Naive thymus-derived CD4-positive, alpha-beta T cell (primary cell): ENCODE measurements at regions not wholly inside any gene's neighbourhood (a gene's known extent, or its start where the extent isn't known, plus 50 kb on each side); places are given as distances from the start of the nearest gene placed in this dataset.
A peak's percentile ranks its signal among the peaks of the same experiment; 100 is the strongest.

Experiments
- ATAC-seq: fragments of 150-1000 bp; cut with Tn5 transposase; 2 replicates; pipeline ENCODE4 v1.10.0; 2021; ENCODE audit warnings: mild to moderate bottlenecking, moderate library complexity
- CTCF ChIA-PET: fragments of 350-600 bp; sonication (Branson Sonifier 250); formaldehyde crosslinking; loops from one replicate; lab custom pipeline; 2021; ENCODE audit warnings: antibody characterized with exemption; lab: Charles Lee
- POLR2A ChIA-PET: fragments of 350-600 bp; sonication (Branson Sonifier 250); formaldehyde crosslinking; loops from one replicate; lab custom pipeline; 2021; ENCODE audit warnings: antibody characterized with exemption, inconsistent platforms; lab: Charles Lee
- DNase-seq, 9 donors: peaks; one replicate each; pipeline versions ENCODE4 v3.0.0 to v3.0.0-alpha.2; 2020 to 2022; ENCODE audit warnings: mixed read lengths in 1 of 9
- H3K27ac ChIP-seq: one replicate; pipeline ENCODE4 v1.7.0; 2013; ENCODE audit warnings: mild to moderate bottlenecking, low read depth, low read length, moderate library complexity
- H3K27me3 ChIP-seq, 2 donors: one replicate each; pipeline ENCODE4 v1.7.0; 2013; ENCODE audit warnings: low read length in 2 of 2, mild to moderate bottlenecking in 2 of 2, moderate library complexity in 2 of 2; ENCODE audit not compliant: control insufficient read depth in 2 of 2, insufficient read depth in 2 of 2
- H3K36me3 ChIP-seq, 3 experiments: 1 replicate in 2 of 3; 2 replicates in 1 of 3; pipeline ENCODE4 v1.7.0; 2013; ENCODE audit warnings: low read length in 3 of 3, mild to moderate bottlenecking in 3 of 3, moderate library complexity in 1 of 3; ENCODE audit not compliant: insufficient read depth in 3 of 3, control insufficient read depth in 2 of 3
- H3K4me1 ChIP-seq, 2 donors: one replicate each; pipeline ENCODE4 v1.7.0; 2013; ENCODE audit warnings: low read length in 2 of 2, mild to moderate bottlenecking in 2 of 2, moderate library complexity in 1 of 2; ENCODE audit not compliant: control insufficient read depth in 2 of 2, insufficient read depth in 2 of 2
- H3K4me3 ChIP-seq: 2 replicates; pipeline ENCODE4 v1.7.0; 2013; ENCODE audit warnings: mild to moderate bottlenecking, low read length
- H3K9me3 ChIP-seq, 3 experiments: 1 replicate in 2 of 3; 2 replicates in 1 of 3; pipeline ENCODE4 v1.7.0; 2013; ENCODE audit warnings: low read length in 3 of 3; ENCODE audit not compliant: control insufficient read depth in 2 of 3
- H3K27ac Mint-ChIP-seq, 9 donors: one replicate each; pipeline ENCODE4 v1.8.0; 2020 to 2022; ENCODE audit warnings: mixed read lengths in 9 of 9, mild to moderate bottlenecking in 8 of 9, moderate library complexity in 5 of 9, inconsistent platforms in 2 of 9
- H3K27me3 Mint-ChIP-seq, 5 donors: one replicate each; pipeline ENCODE4 v1.8.0; 2021 to 2022; ENCODE audit warnings: mixed read lengths in 5 of 5, mild to moderate bottlenecking in 1 of 5
- H3K36me3 Mint-ChIP-seq, 5 donors: one replicate each; pipeline ENCODE4 v1.8.0; 2020 to 2022; ENCODE audit warnings: mixed read lengths in 5 of 5, mild to moderate bottlenecking in 3 of 5, inconsistent platforms in 1 of 5
- H3K4me1 Mint-ChIP-seq, 7 donors: one replicate each; pipeline ENCODE4 v1.8.0; 2020 to 2022; ENCODE audit warnings: mixed read lengths in 7 of 7, mild to moderate bottlenecking in 3 of 7, inconsistent platforms in 1 of 7
- H3K4me3 Mint-ChIP-seq, 10 donors: one replicate each; pipeline ENCODE4 v1.8.0; 2020 to 2022; ENCODE audit warnings: mild to moderate bottlenecking in 10 of 10, mixed read lengths in 10 of 10, moderate library complexity in 6 of 10, inconsistent platforms in 2 of 10
- H3K9me3 Mint-ChIP-seq, 11 donors: one replicate each; pipeline ENCODE4 v1.8.0; 2020 to 2022; ENCODE audit warnings: mixed read lengths in 11 of 11, mild to moderate bottlenecking in 4 of 11, inconsistent platforms in 1 of 11, moderate library complexity in 1 of 11
- intact Hi-C, 2 donors: fragments of 100-400 bp; cut with micrococcal nuclease; formaldehyde crosslinking; loops; one replicate each; pipeline ENCODE4 v1.15.1; 2023

DNA sequence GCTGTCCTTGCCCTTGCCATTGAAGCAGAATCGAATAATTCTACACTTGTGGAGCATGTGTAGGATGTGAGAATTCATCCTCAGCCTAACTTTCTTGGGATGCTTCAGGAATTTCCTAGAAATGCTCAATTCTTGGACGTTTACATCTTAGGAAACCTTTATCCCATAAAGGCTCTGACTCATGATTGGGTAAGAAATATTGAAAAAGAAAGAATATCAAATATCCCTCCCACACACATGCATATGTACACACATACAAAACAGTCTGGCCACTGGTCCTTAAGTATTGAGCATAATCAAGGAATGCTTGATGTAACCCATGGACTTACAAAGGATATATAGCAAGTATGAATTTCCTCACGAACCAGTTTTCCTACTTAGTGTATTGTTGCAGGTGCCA, 83.9 kb upstream of the IPO9 start:
- Mint-ChIP-seq H3K4me3 (no peak overlapping the region), H3K4me1 (peaks cover 5 to 19% (median 10%) of the 10 kb centered on the region in 7 donors), H3K9me3 (peaks cover 0 to 2% (median 0%) of the 10 kb centered on the region in 11 donors), H3K27me3 (peaks cover 0 to 39% (median 0%) of the 10 kb centered on the region in 5 donors), H3K27ac (no peak overlapping the region), H3K36me3 (no peaks in the 10 kb centered on the region)
- ChIA-PET POLR2A (no interaction called here), CTCF (interaction anchor here (0.7 kb wide), 1 partner anchor 150 kb away, joined by 5 read pairs; no protein-coding TSS in a partner anchor)
- Histone ChIP-seq H3K9me3 (no peaks in the 10 kb centered on the region), H3K4me3 (no peak overlapping the region), H3K36me3 (peaks cover 0 to 3% (median 0%) of the 10 kb centered on the region in 3 experiments), H3K27ac (no peak overlapping the region), H3K27me3 (no peaks in the 10 kb centered on the region), H3K4me1 (no peaks in the 10 kb centered on the region)
- intact Hi-C loops: no loop called here
- DNase-seq (no peak), ATAC-seq (no peak)

DNA sequence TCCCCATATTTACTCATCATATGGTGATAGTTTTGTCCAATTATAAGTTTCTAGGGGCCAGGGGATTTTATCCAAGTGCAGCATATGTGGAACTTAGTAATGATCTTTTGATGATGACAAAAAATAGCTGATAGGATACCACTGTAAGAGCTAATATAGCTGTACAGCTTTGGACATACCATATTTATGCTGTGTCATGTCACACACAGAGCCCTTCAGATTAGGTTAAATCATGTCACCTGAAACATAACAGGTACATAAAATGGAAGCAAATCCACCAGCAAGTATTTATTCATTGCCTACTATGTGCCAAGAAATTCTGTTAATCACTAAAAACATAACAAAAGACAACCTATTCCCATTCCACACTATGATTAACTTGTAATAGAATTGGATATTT, 82.8 kb upstream of the IPO9 start:
- ATAC-seq: no peak
- peaks cover 0 to 15% (median 8%) of the 10 kb centered on the region in 7 donors for H3K4me1 Mint-ChIP-seq
- no peaks in the 10 kb centered on the region for H3K36me3 Mint-ChIP-seq
- H3K27ac Mint-ChIP-seq: no peak overlapping the region
- no peaks in the 10 kb centered on the region for H3K27me3 ChIP-seq
- peaks cover 0 to 33% (median 0%) of the 10 kb centered on the region in 5 donors for H3K27me3 Mint-ChIP-seq
- CTCF ChIA-PET: no interaction called here
- no peak overlapping the region for H3K4me3 Mint-ChIP-seq
- no peak for DNase-seq
- no peaks in the 10 kb centered on the region for H3K4me1 ChIP-seq
- H3K36me3 ChIP-seq: no peaks in the 10 kb centered on the region
- H3K27ac ChIP-seq: no peak overlapping the region
- peaks cover 0 to 2% (median 0%) of the 10 kb centered on the region in 11 donors for H3K9me3 Mint-ChIP-seq
- POLR2A ChIA-PET: no interaction called here
- no peak overlapping the region for H3K4me3 ChIP-seq
- intact Hi-C loops: no loop called here
- no peaks in the 10 kb centered on the region for H3K9me3 ChIP-seq

DNA sequence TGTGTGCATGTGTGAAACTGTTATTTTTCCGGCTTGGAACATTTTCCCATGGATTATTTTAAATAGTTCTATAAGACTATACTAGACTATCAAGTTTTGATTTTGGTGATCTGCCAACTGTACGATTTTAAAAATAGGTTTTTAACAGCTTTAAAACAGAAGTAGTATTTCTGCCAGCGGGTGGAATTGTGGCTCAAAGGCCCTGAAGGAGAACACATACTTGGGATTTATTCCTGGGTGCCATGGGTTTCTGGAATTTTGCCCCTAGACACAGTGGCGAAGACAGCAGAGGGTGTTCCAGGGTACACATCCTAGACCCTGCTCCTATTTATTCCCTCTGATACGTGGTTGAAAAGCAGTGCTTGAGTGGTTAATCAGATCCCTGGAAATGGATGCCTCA, 81.7 kb upstream of the IPO9 start:
- H3K36me3 Mint-ChIP-seq: no peaks in the 10 kb centered on the region
- no peak overlapping the region for H3K4me3 ChIP-seq
- no peaks in the 10 kb centered on the region for H3K4me1 ChIP-seq
- H3K9me3 ChIP-seq: no peaks in the 10 kb centered on the region
- H3K9me3 Mint-ChIP-seq: peaks cover 0 to 2% (median 0%) of the 10 kb centered on the region in 11 donors
- no peaks in the 10 kb centered on the region for H3K27me3 ChIP-seq
- intact Hi-C loops: no loop called here
- H3K27ac Mint-ChIP-seq: no peak overlapping the region
- no peak overlapping the region for H3K4me3 Mint-ChIP-seq
- ChIA-PET POLR2A (no interaction called here), CTCF (interaction anchor here (0.6 kb wide), 1 partner anchor 267 kb away, joined by 3 read pairs; no protein-coding TSS in a partner anchor)
- H3K27me3 Mint-ChIP-seq: peaks cover 0 to 31% (median 1%) of the 10 kb centered on the region in 5 donors
- no peak overlapping the region for H3K27ac ChIP-seq
- no peaks in the 10 kb centered on the region for H3K36me3 ChIP-seq
- ATAC-seq (no peak), DNase-seq (no peak)
- peaks cover 0 to 13% (median 8%) of the 10 kb centered on the region in 7 donors for H3K4me1 Mint-ChIP-seq

DNA sequence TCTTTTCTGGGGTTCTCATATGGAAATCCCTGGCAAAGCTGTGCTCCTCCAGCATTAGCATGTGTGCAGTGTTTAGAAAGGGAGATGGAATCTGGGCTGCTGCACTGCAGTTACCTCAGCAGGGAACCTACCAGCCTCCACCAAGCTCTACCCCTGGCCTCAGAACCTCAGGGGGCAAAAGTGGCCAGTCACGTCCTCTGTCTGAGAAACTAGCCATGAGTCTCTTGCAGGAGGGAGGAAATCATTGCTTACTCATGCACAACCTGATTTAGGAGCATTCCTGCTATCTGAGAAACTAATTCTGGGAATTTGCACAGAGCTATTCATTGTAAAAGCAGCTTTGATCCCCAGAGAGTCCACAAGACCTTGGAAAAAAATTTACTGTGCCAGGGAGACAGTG, 80.6 kb upstream of the IPO9 start:
- Histone ChIP-seq H3K27ac (no peak overlapping the region), H3K9me3 (no peaks in the 10 kb centered on the region), H3K27me3 (no peaks in the 10 kb centered on the region), H3K4me3 (no peak overlapping the region), H3K4me1 (no peaks in the 10 kb centered on the region), H3K36me3 (no peaks in the 10 kb centered on the region)
- ChIA-PET POLR2A (no interaction called here), CTCF (interaction anchor here (0.6 kb wide), 1 partner anchor 20 kb away, joined by 5 read pairs; no protein-coding TSS in a partner anchor)
- ATAC-seq (no peak), DNase-seq (no peak)
- peaks cover 0 to 13% (median 8%) of the 10 kb centered on the region in 7 donors for H3K4me1 Mint-ChIP-seq
- H3K27ac Mint-ChIP-seq: no peak overlapping the region
- H3K36me3 Mint-ChIP-seq: no peaks in the 10 kb centered on the region
- no peaks in the 10 kb centered on the region for H3K9me3 Mint-ChIP-seq
- peaks cover 0 to 26% (median 6%) of the 10 kb centered on the region in 5 donors for H3K27me3 Mint-ChIP-seq
- H3K4me3 Mint-ChIP-seq: no peak overlapping the region
- intact Hi-C loops: no loop called here

DNA sequence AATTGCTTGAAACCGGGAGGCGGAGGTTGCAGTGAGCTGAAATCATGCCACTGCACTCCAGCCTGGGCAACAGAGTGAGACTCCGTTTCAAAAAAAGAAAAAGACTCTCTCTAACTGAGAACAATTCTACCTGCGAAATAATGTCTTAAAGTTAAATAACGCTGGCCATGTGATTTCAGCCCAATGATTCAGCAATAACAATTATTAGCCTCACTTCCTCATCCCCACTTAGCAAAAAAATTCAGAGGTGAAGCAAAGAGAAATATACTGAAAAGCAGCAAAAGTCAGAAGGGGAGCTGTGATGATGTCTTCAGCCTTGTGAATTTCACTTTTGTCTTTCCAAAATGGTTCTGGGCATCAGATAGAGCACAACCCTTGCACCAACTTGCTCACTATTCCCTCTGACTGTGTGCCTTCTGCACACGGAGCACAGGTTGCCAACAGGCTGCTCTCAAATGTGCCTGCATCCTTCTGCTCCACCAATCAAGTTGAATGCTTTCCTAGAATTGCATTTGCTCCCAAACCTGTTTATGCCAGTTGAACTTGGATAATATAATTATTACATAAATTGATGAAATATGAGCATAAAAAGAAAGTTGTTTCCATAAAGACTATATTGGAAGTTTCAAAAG, 79.8 kb upstream of the IPO9 start:
- Histone ChIP-seq H3K9me3 (no peaks in the 10 kb centered on the region), H3K36me3 (no peaks in the 10 kb centered on the region), H3K4me3 (no peak overlapping the region), H3K4me1 (no peaks in the 10 kb centered on the region), H3K27me3 (no peaks in the 10 kb centered on the region), H3K27ac (no peak overlapping the region)
- DNase-seq (no peak), ATAC-seq (peak; percentile 31)
- ChIA-PET POLR2A (no interaction called here), CTCF (no interaction called here)
- Mint-ChIP-seq H3K4me1 (peaks cover 0 to 13% (median 8%) of the 10 kb centered on the region in 7 donors), H3K36me3 (no peaks in the 10 kb centered on the region), H3K9me3 (no peaks in the 10 kb centered on the region), H3K4me3 (no peak overlapping the region), H3K27ac (no peak overlapping the region), H3K27me3 (peaks cover 0 to 27% (median 9%) of the 10 kb centered on the region in 5 donors)
- intact Hi-C loops: no loop called here

DNA sequence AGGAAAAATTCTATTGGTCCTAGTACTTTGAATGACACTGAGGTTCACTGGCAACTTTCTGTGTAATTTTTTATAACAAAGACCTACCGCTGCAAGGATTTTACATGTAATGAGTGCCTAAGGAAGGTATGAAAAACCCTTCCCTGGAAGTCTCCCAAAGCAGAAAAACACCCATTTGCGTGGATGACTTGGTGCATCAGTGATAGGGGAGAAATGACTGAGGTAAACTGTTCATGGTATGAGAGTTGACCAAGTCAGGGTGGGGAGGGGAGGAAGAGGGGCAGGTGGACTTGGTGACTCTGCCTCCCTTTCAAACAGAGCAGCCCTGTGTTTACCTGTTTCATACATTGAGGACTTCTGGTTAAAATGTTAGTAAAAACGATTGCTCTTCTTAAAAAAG, 78.8 kb upstream of the IPO9 start:
- Histone ChIP-seq H3K27me3 (no peaks in the 10 kb centered on the region), H3K9me3 (no peaks in the 10 kb centered on the region), H3K36me3 (no peaks in the 10 kb centered on the region), H3K27ac (no peak overlapping the region), H3K4me1 (no peaks in the 10 kb centered on the region), H3K4me3 (no peak overlapping the region)
- intact Hi-C loops: no loop called here
- Mint-ChIP-seq H3K9me3 (no peaks in the 10 kb centered on the region), H3K4me1 (peaks cover 0 to 13% (median 8%) of the 10 kb centered on the region in 7 donors), H3K27ac (no peak overlapping the region), H3K36me3 (no peaks in the 10 kb centered on the region), H3K4me3 (no peak overlapping the region), H3K27me3 (peaks cover 0 to 32% (median 11%) of the 10 kb centered on the region in 5 donors)
- DNase-seq (no peak), ATAC-seq (no peak)
- CTCF ChIA-PET: no interaction called here
- POLR2A ChIA-PET: no interaction called here

DNA sequence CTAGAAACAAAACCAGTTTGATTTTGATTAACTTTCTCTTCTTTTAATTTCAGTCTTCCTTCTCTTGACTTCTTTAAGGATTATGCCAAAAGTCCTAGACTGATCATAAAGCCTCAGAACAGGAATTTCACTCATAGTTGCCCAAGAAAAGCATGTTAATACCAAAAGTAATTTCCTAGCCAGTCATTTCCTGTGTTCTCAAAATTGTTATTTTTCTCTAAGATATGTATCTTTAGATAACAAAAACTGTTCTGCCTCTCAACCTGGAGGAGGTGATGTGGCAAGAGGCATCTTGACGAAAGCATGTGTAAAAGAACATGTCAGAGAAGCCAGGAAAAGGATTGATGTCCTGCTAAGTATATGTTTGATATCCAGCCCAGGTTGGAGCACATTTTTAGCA, 78.0 kb upstream of the IPO9 start:
- CTCF ChIA-PET: no interaction called here
- H3K36me3 Mint-ChIP-seq: no peaks in the 10 kb centered on the region

More for the DNA sequence above, 78.0 kb upstream of the IPO9 start:
- Histone ChIP-seq H3K36me3 (no peaks in the 10 kb centered on the region), H3K4me3 (no peak overlapping the region), H3K4me1 (no peaks in the 10 kb centered on the region), H3K27ac (no peak overlapping the region), H3K9me3 (no peaks in the 10 kb centered on the region), H3K27me3 (no peaks in the 10 kb centered on the region)
- Mint-ChIP-seq H3K27me3 (peaks cover 0 to 36% (median 11%) of the 10 kb centered on the region in 5 donors), H3K4me3 (no peak overlapping the region), H3K9me3 (no peaks in the 10 kb centered on the region), H3K27ac (peak overlapping the region in 3 of 9 donors; percentile 12 to 51 (median 47)), H3K4me1 (peaks cover 0 to 13% (median 8%) of the 10 kb centered on the region in 7 donors)
- DNase-seq (no peak), ATAC-seq (no peak)
- intact Hi-C loops: no loop called here
- POLR2A ChIA-PET: no interaction called here
